BJ (cell line): ENCODE measurements at regions not wholly inside any gene's neighbourhood (a gene's known extent, or its start where the extent isn't known, plus 50 kb on each side); places are given as distances from the start of the nearest gene placed in this dataset.

Experiments
- CTCF ChIA-PET: fragments of 350-600 bp; formaldehyde crosslinking; extraction: SDS; loops from one replicate; lab custom pipeline; 2021; ENCODE audit warnings: antibody characterized with exemption, inconsistent platforms; lab: Yijun Ruan, JAX
- POLR2A ChIA-PET: fragments of 300-600 bp; sonication (Branson Sonifier 250); formaldehyde crosslinking; extraction: SDS; loops from one replicate; lab custom pipeline; 2021; ENCODE audit warnings: antibody characterized with exemption; lab: Charles Lee
- DNase-seq: peaks from one replicate; pipeline ENCODE4 v3.0.0-alpha.2; 2011; ENCODE audit warnings: low read depth
- H3K27me3 ChIP-seq: 2 replicates; pipeline ENCODE4 v1.6.0; 2011; ENCODE audit warnings: low read length; ENCODE audit not compliant: control insufficient read depth, insufficient read depth
- H3K36me3 ChIP-seq: 2 replicates; pipeline ENCODE4 v1.5.1; 2011; ENCODE audit warnings: low read length; ENCODE audit not compliant: control insufficient read depth, insufficient read depth
- H3K4me3 ChIP-seq: 2 replicates; pipeline ENCODE4 v1.5.1; 2011; ENCODE audit warnings: low read depth, mild to moderate bottlenecking, control low read depth, low read length
- TF ChIP-seq, protein P1 (sequence below): IDR thresholded peaks from 2 replicates; pipeline ENCODE4 v1.5.1; 2011; ENCODE audit warnings: low read depth, mild to moderate bottlenecking, control low read depth, inconsistent platforms, low read length, moderate library complexity; ENCODE audit not compliant: insufficient read depth

DNA sequence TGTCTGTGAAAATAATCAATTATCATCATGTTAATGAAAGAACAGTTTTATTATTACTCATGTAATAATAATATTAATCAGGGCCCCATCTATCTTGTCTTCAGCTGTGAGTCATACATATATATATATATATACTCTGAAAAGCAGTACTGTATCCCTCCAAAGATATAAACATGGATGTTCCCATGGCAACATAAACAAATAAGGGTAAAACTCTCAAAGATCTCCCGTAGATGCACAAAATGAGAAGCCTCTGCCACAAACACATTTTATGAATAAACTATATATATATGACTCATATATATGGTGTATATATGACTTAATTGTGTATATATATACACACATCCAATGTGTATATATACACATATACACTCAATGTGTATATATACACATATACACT lies 163.8 kb upstream of the ARHGEF26 start:
- H3K27me3 ChIP-seq, result no peaks in the 10 kb centered on the region
- ChIA-PET POLR2A (no interaction called here), CTCF (no interaction called here)
- no peak for DNase-seq
- no peaks in the 10 kb centered on the region for H3K36me3 ChIP-seq
- no peak overlapping the region for H3K4me3 ChIP-seq
- TF ChIP-seq, protein P1, sequence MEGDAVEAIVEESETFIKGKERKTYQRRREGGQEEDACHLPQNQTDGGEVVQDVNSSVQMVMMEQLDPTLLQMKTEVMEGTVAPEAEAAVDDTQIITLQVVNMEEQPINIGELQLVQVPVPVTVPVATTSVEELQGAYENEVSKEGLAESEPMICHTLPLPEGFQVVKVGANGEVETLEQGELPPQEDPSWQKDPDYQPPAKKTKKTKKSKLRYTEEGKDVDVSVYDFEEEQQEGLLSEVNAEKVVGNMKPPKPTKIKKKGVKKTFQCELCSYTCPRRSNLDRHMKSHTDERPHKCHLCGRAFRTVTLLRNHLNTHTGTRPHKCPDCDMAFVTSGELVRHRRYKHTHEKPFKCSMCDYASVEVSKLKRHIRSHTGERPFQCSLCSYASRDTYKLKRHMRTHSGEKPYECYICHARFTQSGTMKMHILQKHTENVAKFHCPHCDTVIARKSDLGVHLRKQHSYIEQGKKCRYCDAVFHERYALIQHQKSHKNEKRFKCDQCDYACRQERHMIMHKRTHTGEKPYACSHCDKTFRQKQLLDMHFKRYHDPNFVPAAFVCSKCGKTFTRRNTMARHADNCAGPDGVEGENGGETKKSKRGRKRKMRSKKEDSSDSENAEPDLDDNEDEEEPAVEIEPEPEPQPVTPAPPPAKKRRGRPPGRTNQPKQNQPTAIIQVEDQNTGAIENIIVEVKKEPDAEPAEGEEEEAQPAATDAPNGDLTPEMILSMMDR, result no peak

DNA sequence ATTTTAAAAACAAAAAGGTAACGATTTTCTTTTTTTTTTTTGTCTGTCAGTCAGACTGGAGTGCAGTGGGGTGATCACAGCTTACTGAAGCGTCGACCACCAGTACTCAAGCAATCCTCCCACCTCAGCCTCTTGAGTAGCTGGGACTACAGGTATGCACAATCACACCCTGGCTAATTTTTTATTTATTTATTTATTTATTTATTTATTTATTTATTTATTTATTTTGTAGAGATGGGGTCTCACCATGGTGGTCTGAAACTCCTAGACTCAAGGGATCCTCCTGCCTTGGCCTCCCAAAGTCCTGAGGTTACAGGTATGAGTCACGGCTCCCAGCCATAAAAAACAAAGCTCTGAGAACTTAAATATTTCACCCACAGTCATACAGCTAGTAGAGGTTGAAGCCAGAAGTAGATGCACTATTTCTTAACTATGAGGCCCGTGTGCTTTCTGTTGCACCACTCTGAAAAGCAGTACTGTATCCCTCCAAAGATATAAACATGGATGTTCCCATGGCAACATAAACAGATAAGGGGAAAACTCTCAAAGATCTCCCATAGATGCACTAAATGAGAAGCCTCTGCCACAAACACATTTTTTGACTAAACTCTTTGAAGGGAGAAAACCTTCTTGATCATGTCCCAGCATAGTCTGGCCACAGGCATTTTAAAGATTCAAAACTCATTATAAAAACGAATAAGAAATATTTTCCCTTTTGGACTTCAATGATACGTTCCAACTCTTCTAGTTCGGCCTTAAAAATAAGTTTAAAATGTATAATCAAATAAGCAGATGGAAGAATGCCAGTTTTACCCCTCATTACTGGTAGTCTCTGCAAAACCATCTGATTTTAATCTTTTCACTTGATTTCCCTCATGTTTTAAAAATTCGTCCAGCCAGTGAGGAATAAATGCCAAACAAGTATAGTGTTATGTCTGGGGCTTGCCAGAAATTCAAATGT lies 162.3 kb upstream of the ARHGEF26 start:
- DNase-seq, result no peak
- no peak overlapping the region for H3K4me3 ChIP-seq
- POLR2A ChIA-PET, result no interaction called here
- TF ChIP-seq, protein P1, result no peak
- CTCF ChIA-PET, result no interaction called here
- no peaks in the 10 kb centered on the region for H3K27me3 ChIP-seq
- H3K36me3 ChIP-seq, result no peaks in the 10 kb centered on the region

DNA sequence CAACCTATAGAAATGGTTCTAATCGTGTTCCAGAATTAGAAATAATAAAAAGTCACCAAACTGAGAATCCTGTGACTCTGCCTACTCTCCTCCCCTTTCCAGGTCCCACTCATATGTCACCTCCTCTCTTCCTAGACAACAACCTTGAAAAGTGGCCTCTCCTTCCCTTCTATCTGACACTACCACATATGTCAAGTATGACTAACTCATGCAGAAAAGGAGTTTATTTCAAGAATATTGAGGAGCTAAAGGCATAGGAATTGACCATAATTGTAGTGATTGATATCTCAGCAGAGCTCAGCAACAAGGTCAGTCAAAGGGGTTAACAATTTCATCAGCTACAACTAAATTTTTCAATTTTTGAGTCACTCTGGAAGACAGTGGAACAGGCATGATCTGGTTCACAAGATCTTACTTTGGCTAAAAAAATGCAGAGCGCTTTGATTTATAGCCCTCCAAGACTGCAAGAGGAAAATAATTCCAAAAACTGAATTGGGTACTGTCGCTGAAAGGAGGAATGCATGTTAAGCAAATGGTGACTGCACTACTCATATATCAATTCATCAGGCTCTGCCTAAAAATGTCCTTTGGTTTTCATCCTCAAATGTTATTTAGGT lies 160.6 kb upstream of the ARHGEF26 start:
- DNase-seq, result no peak
- no peak overlapping the region for H3K4me3 ChIP-seq
- H3K27me3 ChIP-seq, result no peaks in the 10 kb centered on the region
- ChIA-PET CTCF (no interaction called here), POLR2A (no interaction called here)
- TF ChIP-seq, protein P1, result no peak
- H3K36me3 ChIP-seq, result no peaks in the 10 kb centered on the region

DNA sequence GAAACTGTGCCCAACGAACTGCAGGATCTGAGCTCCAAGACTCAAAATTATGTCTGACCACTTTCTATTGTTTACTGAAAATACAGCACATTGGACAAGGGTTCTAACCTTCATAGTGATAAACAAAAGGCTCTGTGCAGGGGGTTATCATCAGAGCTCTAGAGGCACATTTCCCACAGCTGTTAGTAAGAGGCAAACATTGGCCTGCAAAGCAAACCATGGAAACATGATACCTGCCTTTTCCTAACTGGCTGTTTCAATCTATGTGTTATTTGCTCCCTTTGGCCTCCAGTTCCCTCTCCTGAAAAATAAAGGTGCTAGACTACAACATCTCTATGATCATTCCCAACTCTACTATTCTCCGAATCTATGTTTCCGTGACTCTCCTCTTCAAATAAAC lies 159.7 kb upstream of the ARHGEF26 start:
- DNase-seq, result no peak
- H3K27me3 ChIP-seq, result no peaks in the 10 kb centered on the region
- no peak overlapping the region for H3K4me3 ChIP-seq
- POLR2A ChIA-PET, result no interaction called here
- CTCF ChIA-PET, result interaction anchor here (1.1 kb wide), 1 partner anchor 9 kb away, joined by 4 read pairs; no protein-coding TSS in a partner anchor
- TF ChIP-seq, protein P1, result no peak
- no peaks in the 10 kb centered on the region for H3K36me3 ChIP-seq

DNA sequence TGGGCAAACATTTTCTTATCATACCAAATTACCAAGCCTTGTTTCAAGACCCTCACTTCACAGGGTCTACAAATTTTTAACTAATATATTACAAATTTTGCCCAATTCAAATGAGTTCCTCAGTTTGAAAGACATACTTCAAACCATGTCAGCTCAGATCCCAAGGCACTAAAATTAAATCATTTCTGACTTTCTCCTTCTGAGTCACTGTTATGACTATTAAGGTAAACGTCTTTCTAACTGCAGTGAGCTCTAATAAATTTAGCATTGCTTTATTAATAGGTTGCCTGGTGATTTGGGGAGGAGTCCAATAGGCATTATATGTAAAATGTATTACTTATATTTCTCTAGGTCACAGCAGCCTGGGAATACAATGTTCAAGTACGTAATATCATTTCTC lies 158.2 kb upstream of the ARHGEF26 start:
- Histone ChIP-seq H3K36me3 (no peaks in the 10 kb centered on the region), H3K27me3 (no peaks in the 10 kb centered on the region), H3K4me3 (no peak overlapping the region)
- ChIA-PET CTCF (interaction anchor here (1.1 kb wide), 1 partner anchor 26 kb away, joined by 3 read pairs; no protein-coding TSS in a partner anchor), POLR2A (no interaction called here)
- TF ChIP-seq, protein P1, result no peak
- no peak for DNase-seq
